ENCODE measurements at regions not wholly inside any gene's neighbourhood (a gene's known extent, or its start where the extent isn't known, plus 50 kb on each side); places are given as distances from the start of the nearest gene placed in this dataset.

- DNase-seq (ENCODE audit: low spot score) (no peak), ATAC-seq (ENCODE audit: low read depth) (no peak)
- no peaks in the 10 kb centered on the region for H3K27me3 ChIP-seq (ENCODE audit: insufficient read depth, poor library complexity, severe bottlenecking)
- no peak for TF ChIP-seq CTCF (IDR thresholded peaks at IDR 0.05; ENCODE audit: poor library complexity, severe bottlenecking)
- H3K4me1 ChIP-seq (ENCODE audit: insufficient read depth, poor library complexity, severe bottlenecking): no peaks in the 10 kb centered on the region
- H3K9me3 ChIP-seq (ENCODE audit: severe bottlenecking): no peaks in the 10 kb centered on the region
- no peaks in the 10 kb centered on the region for H3K36me3 ChIP-seq (ENCODE audit: low read depth)
- no peak overlapping the region for H3K4me3 ChIP-seq (ENCODE audit: severe bottlenecking)
- H3K27ac ChIP-seq (ENCODE audit: poor library complexity, severe bottlenecking): no peak overlapping the region
Observed at GRCh38 chr6:99032396-99032795, 84.7 kb upstream of the FBXL4 start.

GRCh38 chr6:99031957-99032356 lies 84.2 kb upstream of the FBXL4 start:
- no peaks in the 10 kb centered on the region for H3K27me3 ChIP-seq (ENCODE audit: insufficient read depth, poor library complexity, severe bottlenecking)
- no peaks in the 10 kb centered on the region for H3K9me3 ChIP-seq (ENCODE audit: severe bottlenecking)
- no peak overlapping the region for H3K27ac ChIP-seq (ENCODE audit: poor library complexity, severe bottlenecking)
- no peaks in the 10 kb centered on the region for H3K4me1 ChIP-seq (ENCODE audit: insufficient read depth, poor library complexity, severe bottlenecking)
- no peaks in the 10 kb centered on the region for H3K36me3 ChIP-seq (ENCODE audit: low read depth)
- no peak for DNase-seq (ENCODE audit: low spot score)
- TF ChIP-seq CTCF (IDR thresholded peaks at IDR 0.05; ENCODE audit: poor library complexity, severe bottlenecking): no peak
- H3K4me3 ChIP-seq (ENCODE audit: severe bottlenecking): no peak overlapping the region
- no peak for ATAC-seq (ENCODE audit: low read depth)

- no peak overlapping the region for H3K27ac ChIP-seq (ENCODE audit: poor library complexity, severe bottlenecking)
- no peak for ATAC-seq (ENCODE audit: low read depth)
- no peak for DNase-seq (ENCODE audit: low spot score)
- no peaks in the 10 kb centered on the region for H3K27me3 ChIP-seq (ENCODE audit: insufficient read depth, poor library complexity, severe bottlenecking)
- H3K4me3 ChIP-seq (ENCODE audit: severe bottlenecking): no peak overlapping the region
- no peaks in the 10 kb centered on the region for H3K9me3 ChIP-seq (ENCODE audit: severe bottlenecking)
- no peaks in the 10 kb centered on the region for H3K36me3 ChIP-seq (ENCODE audit: low read depth)
- H3K4me1 ChIP-seq (ENCODE audit: insufficient read depth, poor library complexity, severe bottlenecking): no peaks in the 10 kb centered on the region
- TF ChIP-seq CTCF (IDR thresholded peaks at IDR 0.05; ENCODE audit: poor library complexity, severe bottlenecking): no peak
Observed at GRCh38 chr6:99030915-99031314, 83.2 kb upstream of the FBXL4 start.

- no peak for ATAC-seq (ENCODE audit: low read depth)
- no peak overlapping the region for H3K4me3 ChIP-seq (ENCODE audit: severe bottlenecking)
- no peak overlapping the region for H3K27ac ChIP-seq (ENCODE audit: poor library complexity, severe bottlenecking)
- no peaks in the 10 kb centered on the region for H3K4me1 ChIP-seq (ENCODE audit: insufficient read depth, poor library complexity, severe bottlenecking)
- no peak for DNase-seq (ENCODE audit: low spot score)
- H3K9me3 ChIP-seq (ENCODE audit: severe bottlenecking): no peaks in the 10 kb centered on the region
- no peaks in the 10 kb centered on the region for H3K27me3 ChIP-seq (ENCODE audit: insufficient read depth, poor library complexity, severe bottlenecking)
- H3K36me3 ChIP-seq (ENCODE audit: low read depth): no peaks in the 10 kb centered on the region
- TF ChIP-seq CTCF (IDR thresholded peaks at IDR 0.05; ENCODE audit: poor library complexity, severe bottlenecking): no peak
Observed at GRCh38 chr6:99026135-99026534, 78.4 kb upstream of the FBXL4 start.

GRCh38 chr6:99024089-99024488 lies 76.3 kb upstream of the FBXL4 start:
- no peak overlapping the region for H3K4me3 ChIP-seq (ENCODE audit: severe bottlenecking)
- no peaks in the 10 kb centered on the region for H3K4me1 ChIP-seq (ENCODE audit: insufficient read depth, poor library complexity, severe bottlenecking)
- DNase-seq (ENCODE audit: low spot score) (no peak), ATAC-seq (ENCODE audit: low read depth) (no peak)
- no peak overlapping the region for H3K27ac ChIP-seq (ENCODE audit: poor library complexity, severe bottlenecking)
- H3K27me3 ChIP-seq (ENCODE audit: insufficient read depth, poor library complexity, severe bottlenecking): no peaks in the 10 kb centered on the region
- no peaks in the 10 kb centered on the region for H3K36me3 ChIP-seq (ENCODE audit: low read depth)
- no peaks in the 10 kb centered on the region for H3K9me3 ChIP-seq (ENCODE audit: severe bottlenecking)
- no peak for TF ChIP-seq CTCF (IDR thresholded peaks at IDR 0.05; ENCODE audit: poor library complexity, severe bottlenecking)
